DMS79 treated with DMSO at 0.1 percent for 48 hours (cell line): ENCODE measurements at regions not wholly inside any gene's neighbourhood (a gene's known extent, or its start where the extent isn't known, plus 50 kb on each side); places are given as distances from the start of the nearest gene placed in this dataset.

Source experiments
- DNase-seq: peaks from one replicate; lab custom pipeline; 2025; lab: John Stamatoyannopoulos, UW

GRCh38 chr15:93428807-93429351, 339.9 kb upstream of the RGMA start:
- no peak for DNase-seq

GRCh38 chr15:93428150-93428549, 339.1 kb upstream of the RGMA start:
- DNase-seq: no peak

GRCh38 chr15:93424131-93424530, 335.1 kb upstream of the RGMA start:
- DNase-seq: no peak

GRCh38 chr15:93422476-93422875, 333.5 kb upstream of the RGMA start:
- DNase-seq: no peak

GRCh38 chr15:93420477-93420876, 331.5 kb upstream of the RGMA start:
- DNase-seq: no peak

GRCh38 chr15:93420050-93420452, 331.0 kb upstream of the RGMA start:
- no peak for DNase-seq

- DNase-seq: no peak
Measured at GRCh38 chr15:93418566-93418965, 329.6 kb upstream of the RGMA start.

- no peak for DNase-seq
Measured at GRCh38 chr15:93417631-93418030, 328.6 kb upstream of the RGMA start.

GRCh38 chr15:93417156-93417555, 328.1 kb upstream of the RGMA start:
- no peak for DNase-seq

- no peak for DNase-seq
Measured at GRCh38 chr15:93415576-93415975, 326.6 kb upstream of the RGMA start.

GRCh38 chr15:93414576-93415231, 325.7 kb upstream of the RGMA start:
- no peak for DNase-seq

GRCh38 chr15:93413745-93414144, 324.7 kb upstream of the RGMA start:
- no peak for DNase-seq

GRCh38 chr15:93399121-93399520, 310.1 kb upstream of the RGMA start:
- no peak for DNase-seq

- DNase-seq: no peak
Measured at GRCh38 chr15:93389211-93389610, 300.2 kb upstream of the RGMA start.

- DNase-seq: no peak
Measured at GRCh38 chr15:93384886-93385285, 295.9 kb upstream of the RGMA start.

- no peak for DNase-seq
Measured at GRCh38 chr15:93382200-93382820, 293.3 kb upstream of the RGMA start.

GRCh38 chr15:93378558-93378957, 289.5 kb upstream of the RGMA start:
- no peak for DNase-seq

- DNase-seq: no peak
Measured at GRCh38 chr15:93372865-93373223, 283.8 kb upstream of the RGMA start.

GRCh38 chr15:93372208-93372864, 283.3 kb upstream of the RGMA start:
- no peak for DNase-seq

GRCh38 chr15:93366387-93367100, 277.5 kb upstream of the RGMA start:
- no peak for DNase-seq

- no peak for DNase-seq
Measured at GRCh38 chr15:93362821-93363220, 273.8 kb upstream of the RGMA start.

- no peak for DNase-seq
Measured at GRCh38 chr15:93362203-93362602, 273.2 kb upstream of the RGMA start.

GRCh38 chr15:93361703-93362102, 272.7 kb upstream of the RGMA start:
- no peak for DNase-seq
